ENCODE measurements at regions not wholly inside any gene's neighbourhood (a gene's known extent, or its start where the extent isn't known, plus 50 kb on each side); places are given as distances from the start of the nearest gene placed in this dataset.
A peak's percentile ranks its signal among the peaks of the same experiment; 100 is the strongest.

GRCh38 chr7:12859761-12860160 is 172.3 kb downstream of the ARL4A start:
- DNase-seq: no peak
- intact Hi-C loops (cut with DNase I): no loop called here
- Histone ChIP-seq H3K36me3 (no peaks in the 10 kb centered on the region), H3K9me3 (no peaks in the 10 kb centered on the region), H3K27ac (no peak overlapping the region), H3K27me3 (no peaks in the 10 kb centered on the region), H3K4me3 (no peak overlapping the region), H3K4me1 (no peaks in the 10 kb centered on the region)
- no peak for TF ChIP-seq CTCF (IDR thresholded peaks at IDR 0.05)
- ATAC-seq: no peak

GRCh38 chr7:12861070-12861469 is 173.6 kb downstream of the ARL4A start:
- no peaks in the 10 kb centered on the region for H3K27me3 ChIP-seq
- H3K36me3 ChIP-seq: no peaks in the 10 kb centered on the region
- H3K27ac ChIP-seq: no peak overlapping the region
- H3K9me3 ChIP-seq: no peaks in the 10 kb centered on the region
- no peak for ATAC-seq
- no peak for DNase-seq
- H3K4me3 ChIP-seq: no peak overlapping the region
- no peaks in the 10 kb centered on the region for H3K4me1 ChIP-seq
- no peak for TF ChIP-seq CTCF (IDR thresholded peaks at IDR 0.05)
- intact Hi-C loops (cut with DNase I): no loop called here

- no peak overlapping the region for H3K4me3 ChIP-seq
- intact Hi-C loops (cut with DNase I): no loop called here
- no peaks in the 10 kb centered on the region for H3K36me3 ChIP-seq
- no peak for DNase-seq
- no peak for TF ChIP-seq CTCF (IDR thresholded peaks at IDR 0.05)
- no peaks in the 10 kb centered on the region for H3K9me3 ChIP-seq
- ATAC-seq: no peak
- H3K27ac ChIP-seq: no peak overlapping the region
- no peaks in the 10 kb centered on the region for H3K4me1 ChIP-seq
- H3K27me3 ChIP-seq: no peaks in the 10 kb centered on the region
These were observed 174.7 kb downstream of the ARL4A start for GRCh38 chr7:12862146-12862545.

GRCh38 chr7:12864470-12865046 is 177.1 kb downstream of the ARL4A start:
- Histone ChIP-seq H3K4me3 (no peak overlapping the region), H3K27ac (no peak overlapping the region), H3K27me3 (no peaks in the 10 kb centered on the region), H3K9me3 (no peaks in the 10 kb centered on the region), H3K4me1 (no peaks in the 10 kb centered on the region), H3K36me3 (no peaks in the 10 kb centered on the region)
- TF ChIP-seq CTCF (IDR thresholded peaks at IDR 0.05): no peak
- peak; percentile 37 for ATAC-seq
- intact Hi-C loops (cut with DNase I): no loop called here
- DNase-seq: peak; percentile 55

- H3K27ac ChIP-seq: no peak overlapping the region
- no peak for DNase-seq
These were observed 178.2 kb downstream of the ARL4A start for GRCh38 chr7:12865593-12865992.

More at GRCh38 chr7:12865593-12865992, 178.2 kb downstream of the ARL4A start:
- Histone ChIP-seq H3K36me3 (no peaks in the 10 kb centered on the region), H3K27me3 (no peaks in the 10 kb centered on the region), H3K4me1 (no peaks in the 10 kb centered on the region), H3K9me3 (no peaks in the 10 kb centered on the region), H3K4me3 (no peak overlapping the region)
- intact Hi-C loops (cut with DNase I): no loop called here
- ATAC-seq: no peak
- no peak for TF ChIP-seq CTCF (IDR thresholded peaks at IDR 0.05)

All from upper lobe of right lung (tissue), 1 donor.